GM20000 (cell line): ENCODE measurements at regions not wholly inside any gene's neighbourhood (a gene's known extent, or its start where the extent isn't known, plus 50 kb on each side); places are given as distances from the start of the nearest gene placed in this dataset.

Experiments
- DNase-seq: peaks from one replicate; pipeline ENCODE4 v3.0.0; 2012; ENCODE audit warnings: low spot score
- CTCF ChIP-seq: IDR thresholded peaks from 2 replicates; pipeline ENCODE4 v1.5.1; 2012; ENCODE audit warnings: mild to moderate bottlenecking, control low read depth; ENCODE audit errors: extremely low read depth, missing control alignments

- TF ChIP-seq CTCF, result no peak
- no peak for DNase-seq
Measured at GRCh38 chr20:52752023-52752422, 220.1 kb upstream of the TSHZ2 start.

- DNase-seq, result no peak
Measured at GRCh38 chr20:52751571-52751970, 220.6 kb upstream of the TSHZ2 start.

GRCh38 chr20:52749938-52750337 lies 222.2 kb upstream of the TSHZ2 start:
- TF ChIP-seq CTCF, result no peak

More at GRCh38 chr20:52751571-52751970, 220.6 kb upstream of the TSHZ2 start:
- no peak for TF ChIP-seq CTCF

GRCh38 chr20:52748990-52749389 lies 223.2 kb upstream of the TSHZ2 start:
- no peak for TF ChIP-seq CTCF
- no peak for DNase-seq

More at GRCh38 chr20:52749938-52750337, 222.2 kb upstream of the TSHZ2 start:
- DNase-seq, result no peak

GRCh38 chr20:52748285-52748932 lies 223.7 kb upstream of the TSHZ2 start:
- no peak for TF ChIP-seq CTCF
- DNase-seq, result no peak

- TF ChIP-seq CTCF, result no peak
- no peak for DNase-seq
Measured at GRCh38 chr20:52747845-52748284, 224.3 kb upstream of the TSHZ2 start.

- no peak for DNase-seq
- no peak for TF ChIP-seq CTCF
Measured at GRCh38 chr20:52746770-52747169, 225.4 kb upstream of the TSHZ2 start.
